GM23338 (cell line): ENCODE measurements at regions not wholly inside any gene's neighbourhood (a gene's known extent, or its start where the extent isn't known, plus 50 kb on each side); places are given as distances from the start of the nearest gene placed in this dataset.

Experiments used
- CREB1 ChIP-seq: fragments of 250-450 bp; sonication (Bioruptor Pico); IDR thresholded peaks from 2 replicates; pipeline ENCODE4 v1.5.0; 2020; ENCODE audit warnings: low read depth, mild to moderate bottlenecking, moderate library complexity
- CTCF ChIP-seq, 2 experiments: fragments of 200-600 bp in 1 of 2; sonication (generic) in 1 of 2; conservative IDR thresholded peaks; 2 replicates each; pipeline versions ENCODE4 v1.5.1 to v1.6.1; 2016 to 2017; ENCODE audit warnings: antibody characterized with exemption in 2 of 2, low read depth in 2 of 2, mild to moderate bottlenecking in 2 of 2, moderate library complexity in 1 of 2
- ETS1 ChIP-seq: IDR thresholded peaks from 2 replicates; pipeline ENCODE4 v1.6.1; 2016; ENCODE audit warnings: antibody characterized with exemption
- EZH2 ChIP-seq: fragments of 200-600 bp; sonication (generic); IDR thresholded peaks from one replicate; pipeline ENCODE4 v1.8.0; 2017; ENCODE audit warnings: antibody characterized with exemption, mild to moderate bottlenecking, low read depth; ENCODE audit not compliant: unreplicated experiment
- EZH2phosphoT487 ChIP-seq: fragments of 200-600 bp; sonication (generic); IDR thresholded peaks from one replicate; pipeline ENCODE4 v1.8.1; 2018; ENCODE audit warnings: antibody characterized with exemption; ENCODE audit not compliant: unreplicated experiment
- JUNB ChIP-seq: IDR thresholded peaks from one replicate; pipeline ENCODE4 v1.6.1; 2016; ENCODE audit warnings: antibody characterized with exemption; ENCODE audit not compliant: unreplicated experiment
- NANOG ChIP-seq: IDR thresholded peaks from 2 replicates; pipeline ENCODE4 v1.6.1; 2016; ENCODE audit warnings: antibody characterized with exemption, borderline replicate concordance
- POLR2AphosphoS5 ChIP-seq: IDR thresholded peaks from 2 replicates; pipeline ENCODE4 v1.6.1; 2016; ENCODE audit warnings: antibody characterized with exemption, low read depth
- REST ChIP-seq: IDR thresholded peaks from one replicate; pipeline ENCODE4 v1.6.1; 2018; ENCODE audit warnings: antibody characterized with exemption; ENCODE audit not compliant: unreplicated experiment
- STAT1 ChIP-seq: IDR thresholded peaks from one replicate; pipeline ENCODE4 v1.6.1; 2016; ENCODE audit warnings: antibody characterized with exemption; ENCODE audit not compliant: unreplicated experiment
- ZNF114 ChIP-seq: fragments of 250-450 bp; sonication (Bioruptor Pico); IDR thresholded peaks from 2 replicates; pipeline ENCODE4 v1.5.0; 2020; ENCODE audit warnings: mild to moderate bottlenecking, moderate library complexity
- ZNF331 ChIP-seq: fragments of 250-450 bp; sonication (Bioruptor Pico); IDR thresholded peaks from 2 replicates; pipeline ENCODE4 v1.5.0; 2020; ENCODE audit warnings: low read depth, mild to moderate bottlenecking, moderate library complexity
- ZNF462 ChIP-seq: fragments of 250-450 bp; sonication (Bioruptor Pico); IDR thresholded peaks from 2 replicates; pipeline ENCODE4 v1.5.0; 2020; ENCODE audit warnings: mild to moderate bottlenecking, moderate library complexity

- TF ChIP-seq CTCF (conservative IDR thresholded peaks at IDR 0.05; ENCODE audit: low read depth in 2 of 2) (no peak), EZH2 (no peak), EZH2phosphoT487 (no peak), POLR2AphosphoS5 (no peak), ZNF331 (CRISPR knock-in tag) (no peak), STAT1 (no peak), ZNF114 (no peak), NANOG (no peak), CREB1 (CRISPR knock-in tag) (no peak), REST (no peak), ETS1 (no peak), JUNB (no peak), ZNF462 (CRISPR knock-in tag) (no peak)
Measured at GRCh38 chr5:158514319-158514985, 585.3 kb downstream of the EBF1 start.
